ENCODE measurements at regions not wholly inside any gene's neighbourhood (a gene's known extent, or its start where the extent isn't known, plus 50 kb on each side); places are given as distances from the start of the nearest gene placed in this dataset.
A peak's percentile ranks its signal among the peaks of the same experiment; 100 is the strongest.

DNA sequence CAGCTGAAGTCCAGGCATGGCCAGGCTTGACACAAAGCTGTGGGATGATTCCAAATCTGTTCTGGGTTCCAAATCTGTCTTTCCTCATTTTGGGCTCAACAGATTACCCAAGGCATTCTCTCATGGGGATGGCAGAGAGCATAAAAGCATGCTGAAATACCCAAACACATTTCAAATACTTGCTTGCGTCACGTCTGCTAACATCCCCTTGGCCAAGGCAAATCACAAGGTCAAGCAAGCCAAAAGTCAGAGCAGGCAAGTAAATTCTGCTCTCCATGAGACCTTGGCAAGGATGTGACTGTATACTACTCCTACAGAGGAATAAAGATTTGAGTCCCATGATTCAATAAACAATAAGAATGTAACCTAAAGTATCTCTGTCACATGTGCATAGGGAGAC, 306.7 kb downstream of the EPB41L4A start:
- H3K36me3 ChIP-seq (replicated peaks in 1 of 2; ENCODE audit: insufficient read depth in 1 of 2, low read depth in 2 of 2): no peaks in the 10 kb centered on the region
- H3K9me3 ChIP-seq: no peaks in the 10 kb centered on the region
- 17 to 78% methylated on average over 2 of the region's 2 CpGs for WGBS, 2 donors
- DNase-seq (no peak), ATAC-seq (no peak)
- H3K4me3 ChIP-seq: no peak overlapping the region
- H3K27me3 ChIP-seq: no peaks in the 10 kb centered on the region
- H3K4me1 ChIP-seq: peaks cover 10% of the 10 kb centered on the region
- intact Hi-C loops (cut with DNase I): no loop called here
- TF ChIP-seq POLR2A (IDR thresholded peaks at IDR 0.05): no peak
- TF ChIP-seq, protein P1, sequence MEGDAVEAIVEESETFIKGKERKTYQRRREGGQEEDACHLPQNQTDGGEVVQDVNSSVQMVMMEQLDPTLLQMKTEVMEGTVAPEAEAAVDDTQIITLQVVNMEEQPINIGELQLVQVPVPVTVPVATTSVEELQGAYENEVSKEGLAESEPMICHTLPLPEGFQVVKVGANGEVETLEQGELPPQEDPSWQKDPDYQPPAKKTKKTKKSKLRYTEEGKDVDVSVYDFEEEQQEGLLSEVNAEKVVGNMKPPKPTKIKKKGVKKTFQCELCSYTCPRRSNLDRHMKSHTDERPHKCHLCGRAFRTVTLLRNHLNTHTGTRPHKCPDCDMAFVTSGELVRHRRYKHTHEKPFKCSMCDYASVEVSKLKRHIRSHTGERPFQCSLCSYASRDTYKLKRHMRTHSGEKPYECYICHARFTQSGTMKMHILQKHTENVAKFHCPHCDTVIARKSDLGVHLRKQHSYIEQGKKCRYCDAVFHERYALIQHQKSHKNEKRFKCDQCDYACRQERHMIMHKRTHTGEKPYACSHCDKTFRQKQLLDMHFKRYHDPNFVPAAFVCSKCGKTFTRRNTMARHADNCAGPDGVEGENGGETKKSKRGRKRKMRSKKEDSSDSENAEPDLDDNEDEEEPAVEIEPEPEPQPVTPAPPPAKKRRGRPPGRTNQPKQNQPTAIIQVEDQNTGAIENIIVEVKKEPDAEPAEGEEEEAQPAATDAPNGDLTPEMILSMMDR (IDR thresholded peaks at IDR 0.05): no peak
- H3K27ac ChIP-seq: no peak overlapping the region

DNA sequence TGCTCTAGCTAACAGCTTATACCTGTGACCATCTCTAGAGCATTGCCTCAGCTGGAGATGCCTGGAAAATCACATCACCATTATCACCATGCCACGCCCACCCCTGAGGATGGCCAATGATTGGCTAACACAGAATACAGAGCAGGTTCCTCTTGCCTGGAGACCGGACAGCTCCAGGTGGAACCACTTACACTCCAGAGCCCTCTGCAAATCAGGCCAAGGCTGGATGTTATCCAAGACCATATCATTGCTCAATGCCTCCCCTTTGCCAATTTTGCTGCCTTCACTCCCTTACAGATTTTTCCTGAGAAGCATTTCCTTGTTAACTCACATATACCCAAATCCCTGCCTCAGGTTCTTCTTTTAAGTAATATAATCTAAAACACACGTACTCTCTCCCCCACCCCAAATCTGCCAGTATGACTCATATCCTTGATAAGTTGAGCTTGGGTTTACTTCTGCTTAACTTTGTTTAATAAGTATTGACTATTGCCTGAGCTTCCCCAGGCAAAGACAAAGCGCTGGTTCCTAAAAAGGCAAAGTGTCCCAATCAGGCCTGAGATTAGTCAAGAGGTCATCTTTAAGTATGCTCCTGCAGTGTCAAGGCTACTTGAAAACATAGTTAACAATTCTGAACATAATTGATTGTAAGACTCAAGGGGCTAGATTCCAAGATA, 309.6 kb downstream of the EPB41L4A start:
- ATAC-seq (peak; percentile 97), DNase-seq (peak; percentile 71 to 86 (median 78))
- Histone ChIP-seq H3K4me3 (no peak overlapping the region), H3K36me3 (replicated peaks in 1 of 2; ENCODE audit: insufficient read depth in 1 of 2, low read depth in 2 of 2) (no peaks in the 10 kb centered on the region), H3K4me1 (peaks cover 10% of the 10 kb centered on the region), H3K9me3 (no peaks in the 10 kb centered on the region), H3K27ac (peak overlapping the region in 1 of 4 donors; percentile 68), H3K27me3 (no peaks in the 10 kb centered on the region)
- TF ChIP-seq POLR2A (IDR thresholded peaks at IDR 0.05): no peak
- TF ChIP-seq, protein P1 (IDR thresholded peaks at IDR 0.05): no peak
- WGBS, 2 donors: 32 to 35% methylated on average over 4 of the region's 4 CpGs
- intact Hi-C loops (cut with DNase I): no loop called here

DNA sequence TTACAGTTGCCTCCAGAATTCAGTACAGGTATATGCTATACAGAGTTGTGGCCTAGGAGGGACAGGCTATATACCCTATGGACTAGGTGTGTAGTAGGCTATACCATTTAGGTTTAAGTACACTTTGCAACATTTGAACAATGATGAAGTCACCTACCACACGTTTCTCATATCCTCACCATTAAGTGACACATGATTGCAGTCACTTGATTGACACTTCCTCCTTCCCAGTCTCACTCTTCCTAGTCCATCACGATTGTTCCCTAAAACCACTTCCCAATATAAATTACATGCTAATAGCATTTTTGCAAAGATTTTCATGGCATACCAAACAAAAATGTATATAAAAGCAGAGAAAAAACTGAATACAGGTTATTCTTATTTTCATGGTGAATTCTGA, 312.2 kb downstream of the EPB41L4A start:
- Histone ChIP-seq H3K27ac (no peak overlapping the region), H3K27me3 (no peaks in the 10 kb centered on the region), H3K9me3 (no peaks in the 10 kb centered on the region), H3K4me1 (peaks cover 10% of the 10 kb centered on the region), H3K4me3 (no peak overlapping the region), H3K36me3 (replicated peaks in 1 of 2; ENCODE audit: insufficient read depth in 1 of 2, low read depth in 2 of 2) (no peaks in the 10 kb centered on the region)
- intact Hi-C loops (cut with DNase I): no loop called here
- ATAC-seq: no peak
- TF ChIP-seq POLR2A (IDR thresholded peaks at IDR 0.05): no peak
- TF ChIP-seq, protein P1 (IDR thresholded peaks at IDR 0.05): no peak
- 47 to 53% methylated on average over 2 of the region's 2 CpGs for WGBS, 2 donors
- DNase-seq: no peak

DNA sequence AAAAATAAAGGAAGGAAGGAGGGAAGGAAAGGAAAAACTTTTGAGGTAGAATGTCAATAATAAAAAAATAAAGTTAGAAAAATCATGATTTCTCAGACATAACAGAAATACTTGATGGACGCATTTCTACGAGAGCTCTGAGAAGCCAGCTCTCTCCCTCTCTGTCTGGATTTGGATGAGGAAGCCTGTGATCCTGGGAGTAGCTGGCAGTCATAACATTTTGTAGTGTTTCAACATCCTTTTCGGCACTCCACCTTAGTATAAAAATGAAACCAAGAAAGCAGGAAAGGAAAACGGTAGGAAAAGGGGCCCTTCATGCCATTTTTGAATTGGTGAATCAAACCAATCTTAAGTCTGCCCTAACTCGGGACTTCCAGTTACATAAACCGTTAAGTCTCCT, 321.3 kb downstream of the EPB41L4A start:
- no peak overlapping the region for H3K4me3 ChIP-seq
- intact Hi-C loops (cut with DNase I): no loop called here
- no peak for ATAC-seq

More for the DNA sequence above, 321.3 kb downstream of the EPB41L4A start:
- no peaks in the 10 kb centered on the region for H3K4me1 ChIP-seq
- no peak overlapping the region for H3K27ac ChIP-seq
- no peak for DNase-seq
- no peaks in the 10 kb centered on the region for H3K27me3 ChIP-seq
- H3K36me3 ChIP-seq (replicated peaks in 1 of 2; ENCODE audit: insufficient read depth in 1 of 2, low read depth in 2 of 2): no peaks in the 10 kb centered on the region
- no peaks in the 10 kb centered on the region for H3K9me3 ChIP-seq
- TF ChIP-seq, protein P1 (IDR thresholded peaks at IDR 0.05): no peak
- TF ChIP-seq POLR2A (IDR thresholded peaks at IDR 0.05): no peak
- WGBS, 2 donors: 78 to 79% methylated on average over 6 of the region's 6 CpGs
